Liver (tissue), 3 donors: ENCODE measurements at regions not wholly inside any gene's neighbourhood (a gene's known extent, or its start where the extent isn't known, plus 50 kb on each side); places are given as distances from the start of the nearest gene placed in this dataset.

Source experiments
- FOXA1 ChIP-seq: IDR thresholded peaks from 2 replicates; pipeline ENCODE4 v1.6.1; 2016; ENCODE audit warnings: antibody characterized with exemption
- HNF4G ChIP-seq: IDR thresholded peaks from 2 replicates; pipeline ENCODE4 v1.6.1; 2016; ENCODE audit warnings: antibody characterized with exemption
- TF ChIP-seq, protein P1 (sequence below): fragments of 150-350 bp; IDR thresholded peaks from 2 replicates; pipeline ENCODE4 v1.5.1; 2017; ENCODE audit warnings: improper control_type of control experiment, low read depth, low read length; ENCODE audit not compliant: missing input control
- donor health status: healthy.
- donor health status: healthy.

DNA sequence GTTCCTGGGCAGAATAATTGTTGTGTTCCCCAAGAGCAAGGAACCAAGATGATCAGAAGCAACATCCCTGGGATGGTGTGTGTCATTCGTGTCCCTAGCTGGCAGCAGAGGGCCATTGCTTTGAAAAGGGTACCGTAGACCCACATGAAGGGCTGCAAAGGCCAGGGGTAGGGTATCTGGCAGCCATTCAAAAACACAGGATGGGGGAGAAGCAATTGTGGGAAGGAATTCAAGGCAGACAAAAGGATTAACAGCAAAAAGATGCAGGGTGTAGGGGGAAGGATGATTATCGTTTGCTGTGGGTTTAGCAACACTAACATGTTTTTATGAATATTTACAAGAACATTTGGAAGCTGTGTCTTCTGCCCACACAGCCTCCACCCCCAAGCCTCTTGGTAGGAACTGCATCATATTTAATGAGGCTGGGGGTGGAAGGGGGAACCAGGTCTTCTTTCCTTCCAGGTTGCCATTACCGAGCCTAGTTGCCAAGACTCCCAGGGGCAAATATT is 169.0 kb upstream of the G2E3 start:
- TF ChIP-seq HNF4G (no peak), FOXA1 (no peak)
- TF ChIP-seq, protein P1, sequence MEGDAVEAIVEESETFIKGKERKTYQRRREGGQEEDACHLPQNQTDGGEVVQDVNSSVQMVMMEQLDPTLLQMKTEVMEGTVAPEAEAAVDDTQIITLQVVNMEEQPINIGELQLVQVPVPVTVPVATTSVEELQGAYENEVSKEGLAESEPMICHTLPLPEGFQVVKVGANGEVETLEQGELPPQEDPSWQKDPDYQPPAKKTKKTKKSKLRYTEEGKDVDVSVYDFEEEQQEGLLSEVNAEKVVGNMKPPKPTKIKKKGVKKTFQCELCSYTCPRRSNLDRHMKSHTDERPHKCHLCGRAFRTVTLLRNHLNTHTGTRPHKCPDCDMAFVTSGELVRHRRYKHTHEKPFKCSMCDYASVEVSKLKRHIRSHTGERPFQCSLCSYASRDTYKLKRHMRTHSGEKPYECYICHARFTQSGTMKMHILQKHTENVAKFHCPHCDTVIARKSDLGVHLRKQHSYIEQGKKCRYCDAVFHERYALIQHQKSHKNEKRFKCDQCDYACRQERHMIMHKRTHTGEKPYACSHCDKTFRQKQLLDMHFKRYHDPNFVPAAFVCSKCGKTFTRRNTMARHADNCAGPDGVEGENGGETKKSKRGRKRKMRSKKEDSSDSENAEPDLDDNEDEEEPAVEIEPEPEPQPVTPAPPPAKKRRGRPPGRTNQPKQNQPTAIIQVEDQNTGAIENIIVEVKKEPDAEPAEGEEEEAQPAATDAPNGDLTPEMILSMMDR, result no peak
